ENCODE measurements at regions not wholly inside any gene's neighbourhood (a gene's known extent, or its start where the extent isn't known, plus 50 kb on each side); places are given as distances from the start of the nearest gene placed in this dataset.

DNA sequence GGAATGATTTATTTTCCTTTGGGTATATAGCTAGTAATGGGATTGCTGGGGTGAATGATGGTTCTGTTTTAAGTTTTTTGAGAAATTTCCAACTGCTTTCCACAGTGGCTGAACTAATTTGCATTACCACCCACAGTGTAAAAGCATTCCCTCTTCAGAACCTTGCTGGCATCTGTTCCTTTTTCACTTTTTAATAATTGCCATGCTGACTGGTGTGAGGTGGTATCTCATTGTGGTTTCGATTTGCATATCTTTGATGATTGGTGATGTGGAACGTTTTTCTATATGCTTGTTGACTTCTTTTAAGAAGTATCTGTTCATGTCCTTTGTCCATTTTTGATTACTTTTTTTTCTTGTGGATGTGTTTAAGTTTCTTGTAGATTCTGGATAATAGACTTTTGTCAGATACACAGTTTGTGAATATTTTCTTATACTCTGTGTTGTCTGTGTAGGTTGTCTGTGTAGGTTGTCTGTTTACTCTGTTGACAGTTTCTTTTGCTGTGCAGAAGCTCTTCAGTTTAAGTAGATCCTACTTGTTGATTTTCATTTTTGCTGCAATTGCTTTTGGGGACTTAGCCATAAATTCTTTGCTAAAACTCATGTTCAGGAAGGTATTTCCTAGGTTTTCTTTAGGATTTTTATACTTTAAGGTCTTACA, 291.8 kb upstream of the DDI1 start:
- H3K27ac Mint-ChIP-seq = no peak overlapping the region
- no peak overlapping the region for H3K4me3 Mint-ChIP-seq
- H3K4me1 Mint-ChIP-seq (ENCODE audit: low read depth) = peaks cover 2% of the 10 kb centered on the region
- ATAC-seq (no peak), DNase-seq (no peak)
- no peaks in the 10 kb centered on the region for H3K9me3 Mint-ChIP-seq (ENCODE audit: insufficient read depth)
- H3K36me3 Mint-ChIP-seq (ENCODE audit: low read depth) = no peaks in the 10 kb centered on the region
- CTCF ChIA-PET = no interaction called here
- POLR2A ChIA-PET = no interaction called here
- no peaks in the 10 kb centered on the region for H3K27me3 Mint-ChIP-seq (ENCODE audit: low read depth)

DNA sequence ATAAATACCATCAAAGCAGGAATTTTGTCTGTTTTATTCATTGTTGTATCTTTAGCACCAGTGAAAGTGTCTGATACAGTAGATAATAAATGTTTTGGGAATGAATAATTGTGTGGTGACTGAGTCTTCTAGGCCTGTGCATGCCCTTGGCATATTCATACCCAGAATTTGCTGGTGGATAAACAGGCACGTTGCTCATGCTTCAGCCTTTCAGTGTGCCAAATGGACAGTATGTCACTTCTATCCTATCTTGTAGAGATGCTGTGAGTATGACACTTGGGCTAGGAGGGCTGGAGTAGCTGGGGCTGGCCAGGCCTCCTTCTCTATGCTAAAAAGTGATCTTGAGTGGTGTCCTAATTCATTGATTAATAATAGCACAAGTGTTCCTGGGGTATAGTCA, 287.3 kb upstream of the DDI1 start:
- Mint-ChIP-seq H3K27me3 (ENCODE audit: low read depth) (no peaks in the 10 kb centered on the region), H3K9me3 (ENCODE audit: insufficient read depth) (no peaks in the 10 kb centered on the region), H3K4me1 (ENCODE audit: low read depth) (no peaks in the 10 kb centered on the region), H3K27ac (no peak overlapping the region), H3K36me3 (ENCODE audit: low read depth) (no peaks in the 10 kb centered on the region), H3K4me3 (no peak overlapping the region)
- DNase-seq (no peak), ATAC-seq (no peak)
- CTCF ChIA-PET = no interaction called here
- POLR2A ChIA-PET = no interaction called here

DNA sequence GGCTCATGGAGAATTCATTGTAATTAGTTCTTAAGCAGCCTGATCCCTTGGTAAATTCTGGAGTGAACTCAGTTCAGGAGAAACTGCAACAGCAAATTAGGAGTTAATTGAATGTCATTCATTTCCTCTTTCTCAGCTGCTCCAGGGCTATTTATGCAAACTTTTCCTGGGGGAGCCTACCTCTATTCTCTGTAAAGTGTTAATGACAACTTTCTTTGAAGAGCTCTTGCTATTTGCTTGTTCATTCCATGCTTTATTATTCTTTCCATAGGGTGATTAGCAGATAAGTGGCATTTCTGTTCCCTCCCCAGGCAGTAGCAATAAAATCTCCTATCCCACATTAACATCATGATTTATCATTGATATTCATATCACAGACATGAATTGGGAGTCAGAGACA, 267.6 kb upstream of the DDI1 start:
- Mint-ChIP-seq H3K27me3 (ENCODE audit: low read depth) (no peaks in the 10 kb centered on the region), H3K36me3 (ENCODE audit: low read depth) (no peaks in the 10 kb centered on the region)
- no peak for ATAC-seq

DNA sequence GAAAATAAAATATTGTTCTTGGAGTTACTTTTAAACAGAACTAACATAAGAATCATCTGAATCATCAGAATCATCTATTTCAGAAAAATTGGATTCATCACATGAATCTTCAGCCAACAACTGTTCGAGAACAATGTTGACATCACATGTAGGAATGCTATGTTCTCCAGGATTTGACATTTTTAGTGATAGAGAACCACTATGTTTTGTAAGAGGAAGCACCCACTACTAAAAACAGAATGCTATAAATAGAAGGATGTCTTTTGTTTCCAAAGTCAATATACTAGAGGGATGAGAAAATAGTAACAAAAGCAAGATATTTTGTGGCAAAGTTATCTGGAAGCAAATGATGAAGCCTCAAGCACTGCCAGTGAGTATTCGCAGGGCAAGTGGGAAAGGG, 263.4 kb upstream of the DDI1 start:
- DNase-seq (no peak), ATAC-seq (no peak)
- Mint-ChIP-seq H3K27me3 (ENCODE audit: low read depth) (no peaks in the 10 kb centered on the region), H3K4me1 (ENCODE audit: low read depth) (no peaks in the 10 kb centered on the region), H3K4me3 (no peak overlapping the region), H3K27ac (no peak overlapping the region), H3K36me3 (ENCODE audit: low read depth) (no peaks in the 10 kb centered on the region), H3K9me3 (ENCODE audit: insufficient read depth) (no peaks in the 10 kb centered on the region)
- CTCF ChIA-PET = no interaction called here
- POLR2A ChIA-PET = no interaction called here

More for the DNA sequence above, 267.6 kb upstream of the DDI1 start:
- no peaks in the 10 kb centered on the region for H3K9me3 Mint-ChIP-seq (ENCODE audit: insufficient read depth)
- no peak for DNase-seq
- H3K4me1 Mint-ChIP-seq (ENCODE audit: low read depth) = no peaks in the 10 kb centered on the region
- no peak overlapping the region for H3K27ac Mint-ChIP-seq
- ChIA-PET POLR2A (no interaction called here), CTCF (no interaction called here)
- H3K4me3 Mint-ChIP-seq = no peak overlapping the region

DNA sequence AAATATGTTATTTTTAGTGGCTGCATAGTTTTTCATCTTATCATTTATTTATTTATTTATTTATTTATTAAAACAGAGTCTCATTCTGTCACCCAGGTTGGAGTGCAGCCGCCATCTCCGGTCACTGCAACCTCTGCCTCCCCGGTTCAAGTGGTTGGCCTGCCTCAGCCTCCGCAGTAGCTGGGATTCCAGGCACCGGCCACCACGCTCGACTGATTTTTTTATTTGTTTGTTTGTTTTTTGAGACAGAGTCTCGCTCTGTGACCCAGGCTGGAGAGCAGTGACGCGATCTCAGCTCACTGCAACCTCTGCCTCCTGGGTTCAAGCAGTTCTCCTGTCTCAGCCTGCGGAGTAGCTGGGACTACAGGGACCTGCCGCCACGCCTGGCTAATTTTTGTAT, 262.9 kb upstream of the DDI1 start:
- POLR2A ChIA-PET = no interaction called here
- CTCF ChIA-PET = no interaction called here
- no peaks in the 10 kb centered on the region for H3K4me1 Mint-ChIP-seq (ENCODE audit: low read depth)
- H3K27ac Mint-ChIP-seq = no peak overlapping the region
- ATAC-seq = no peak
- H3K36me3 Mint-ChIP-seq (ENCODE audit: low read depth) = no peaks in the 10 kb centered on the region
- no peaks in the 10 kb centered on the region for H3K9me3 Mint-ChIP-seq (ENCODE audit: insufficient read depth)
- no peak for DNase-seq
- H3K4me3 Mint-ChIP-seq = no peak overlapping the region
- H3K27me3 Mint-ChIP-seq (ENCODE audit: low read depth) = no peaks in the 10 kb centered on the region

DNA sequence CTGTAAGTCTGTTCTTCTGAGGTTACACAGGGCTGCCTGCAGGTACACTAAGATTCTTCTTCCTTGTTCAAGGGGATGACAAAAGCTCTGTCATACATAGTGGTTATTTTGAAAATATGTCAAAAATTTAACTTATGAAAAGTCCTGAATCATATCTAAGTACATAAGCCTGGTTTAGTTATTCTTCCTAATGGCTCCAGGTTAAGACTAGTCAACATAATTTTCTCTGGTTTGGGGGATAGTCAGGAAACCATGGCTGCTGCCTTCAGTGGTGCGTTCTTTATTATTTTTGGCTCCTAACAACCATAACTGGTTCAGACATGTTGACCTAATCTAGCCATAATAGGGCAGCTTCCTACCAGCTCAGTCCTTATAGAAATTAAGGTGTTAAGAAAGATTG, 257.4 kb upstream of the DDI1 start:
- H3K4me3 Mint-ChIP-seq = no peak overlapping the region
- POLR2A ChIA-PET = no interaction called here
- H3K36me3 Mint-ChIP-seq (ENCODE audit: low read depth) = no peaks in the 10 kb centered on the region
- no peak overlapping the region for H3K27ac Mint-ChIP-seq
- ATAC-seq = no peak
- CTCF ChIA-PET = no interaction called here
- no peak for DNase-seq
- H3K27me3 Mint-ChIP-seq (ENCODE audit: low read depth) = no peaks in the 10 kb centered on the region
- H3K9me3 Mint-ChIP-seq (ENCODE audit: insufficient read depth) = no peaks in the 10 kb centered on the region
- H3K4me1 Mint-ChIP-seq (ENCODE audit: low read depth) = no peaks in the 10 kb centered on the region

DNA sequence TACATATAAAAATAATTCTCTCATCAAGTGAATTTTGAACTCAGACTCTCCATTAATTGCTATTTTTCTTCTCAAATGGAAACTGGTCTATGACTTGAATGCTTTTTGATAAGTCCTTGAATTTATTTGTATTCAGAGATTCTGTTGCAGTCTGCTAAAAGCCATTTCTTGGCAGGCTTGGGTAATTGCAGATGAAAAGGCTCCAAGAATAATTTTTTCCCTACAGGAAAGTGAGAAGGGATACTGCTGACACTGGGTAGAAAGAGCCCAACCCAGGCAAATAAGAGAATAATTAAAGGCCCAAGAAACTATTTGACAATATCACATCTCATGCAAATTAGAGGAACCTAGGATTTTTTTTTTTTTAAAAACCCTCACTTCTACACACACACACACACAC, 246.5 kb upstream of the DDI1 start:
- H3K36me3 Mint-ChIP-seq (ENCODE audit: low read depth) = no peaks in the 10 kb centered on the region
- H3K27me3 Mint-ChIP-seq (ENCODE audit: low read depth) = no peaks in the 10 kb centered on the region
- no peak for DNase-seq
- no peaks in the 10 kb centered on the region for H3K9me3 Mint-ChIP-seq (ENCODE audit: insufficient read depth)
- ChIA-PET CTCF (no interaction called here), POLR2A (no interaction called here)
- no peak overlapping the region for H3K27ac Mint-ChIP-seq
- H3K4me1 Mint-ChIP-seq (ENCODE audit: low read depth) = no peaks in the 10 kb centered on the region
- ATAC-seq = no peak
- H3K4me3 Mint-ChIP-seq = no peak overlapping the region

DNA sequence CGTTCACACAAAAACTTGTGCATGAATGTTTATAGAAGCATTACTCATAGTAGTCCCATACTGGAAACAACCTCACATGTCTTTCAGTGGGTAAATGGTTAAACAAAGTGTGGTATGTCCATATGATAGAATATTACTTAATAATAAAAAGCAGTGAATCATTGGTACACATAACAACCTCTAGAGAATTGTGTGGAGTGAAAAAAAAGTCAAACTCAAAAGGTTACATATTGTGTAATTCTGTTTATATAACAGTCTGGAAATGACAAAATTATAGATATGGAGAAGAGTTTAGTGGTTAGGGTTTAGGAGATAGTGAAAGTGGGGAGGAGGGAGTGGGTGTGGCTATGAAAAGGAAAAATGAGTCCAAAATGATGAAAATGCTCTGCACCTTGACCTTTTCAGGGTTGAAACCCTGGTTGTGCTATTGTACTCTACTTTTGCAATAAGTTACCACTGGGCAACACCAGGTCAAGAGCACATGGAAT, 243.4 kb upstream of the DDI1 start:
- H3K27me3 Mint-ChIP-seq (ENCODE audit: low read depth) = no peaks in the 10 kb centered on the region

DNA sequence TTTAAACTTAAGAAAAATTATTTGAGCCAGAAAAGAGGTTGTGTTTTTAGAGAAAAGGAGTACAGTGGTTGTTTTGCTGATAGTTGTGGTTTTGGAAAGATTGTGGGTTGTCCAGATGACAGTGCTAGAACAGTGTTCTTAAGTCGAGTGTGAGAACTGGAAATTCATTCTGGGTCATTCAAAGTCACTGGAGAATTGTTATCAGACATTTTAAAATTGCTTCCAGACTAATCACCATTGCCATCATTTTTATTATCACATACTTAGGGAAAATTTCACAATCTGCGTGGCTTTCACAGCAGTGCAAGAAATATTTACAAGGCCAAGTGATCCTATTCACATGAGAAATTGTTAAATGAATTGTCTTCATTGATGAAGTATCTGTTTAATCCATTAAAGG, 242.2 kb upstream of the DDI1 start:
- ATAC-seq = no peak
- Mint-ChIP-seq H3K9me3 (ENCODE audit: insufficient read depth) (no peaks in the 10 kb centered on the region), H3K36me3 (ENCODE audit: low read depth) (no peaks in the 10 kb centered on the region), H3K27me3 (ENCODE audit: low read depth) (no peaks in the 10 kb centered on the region), H3K4me3 (no peak overlapping the region), H3K4me1 (ENCODE audit: low read depth) (no peaks in the 10 kb centered on the region), H3K27ac (no peak overlapping the region)
- POLR2A ChIA-PET = no interaction called here
- no peak for DNase-seq
- CTCF ChIA-PET = no interaction called here

More for the DNA sequence above, 243.4 kb upstream of the DDI1 start:
- H3K27ac Mint-ChIP-seq = no peak overlapping the region
- ChIA-PET POLR2A (no interaction called here), CTCF (no interaction called here)
- DNase-seq (no peak), ATAC-seq (no peak)
- H3K4me1 Mint-ChIP-seq (ENCODE audit: low read depth) = no peaks in the 10 kb centered on the region
- no peaks in the 10 kb centered on the region for H3K36me3 Mint-ChIP-seq (ENCODE audit: low read depth)
- no peaks in the 10 kb centered on the region for H3K9me3 Mint-ChIP-seq (ENCODE audit: insufficient read depth)
- H3K4me3 Mint-ChIP-seq = no peak overlapping the region

DNA sequence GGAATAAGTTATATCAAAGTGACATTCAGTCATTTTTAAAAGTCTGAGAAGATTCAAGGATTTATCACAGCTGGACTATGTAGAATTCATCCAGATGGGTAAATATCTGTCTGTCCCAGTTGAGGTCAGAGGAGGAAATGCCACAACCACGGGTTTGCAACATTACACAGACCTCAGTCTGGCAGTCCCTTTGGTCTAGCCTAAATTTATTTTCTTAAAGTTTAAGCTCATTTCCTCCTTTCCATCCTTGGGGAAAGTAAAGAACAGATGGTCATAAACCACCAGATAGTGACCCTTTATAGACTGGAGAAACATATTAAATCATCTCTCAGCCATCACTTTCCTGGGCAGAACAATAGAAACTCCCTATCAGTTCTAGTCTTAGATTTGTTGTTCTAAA, 238.4 kb upstream of the DDI1 start:
- Mint-ChIP-seq H3K27me3 (ENCODE audit: low read depth) (no peaks in the 10 kb centered on the region), H3K27ac (no peak overlapping the region), H3K9me3 (ENCODE audit: insufficient read depth) (no peaks in the 10 kb centered on the region), H3K4me1 (ENCODE audit: low read depth) (no peaks in the 10 kb centered on the region), H3K4me3 (no peak overlapping the region), H3K36me3 (ENCODE audit: low read depth) (no peaks in the 10 kb centered on the region)
- DNase-seq = no peak
- ChIA-PET POLR2A (no interaction called here), CTCF (no interaction called here)
- no peak for ATAC-seq

DNA sequence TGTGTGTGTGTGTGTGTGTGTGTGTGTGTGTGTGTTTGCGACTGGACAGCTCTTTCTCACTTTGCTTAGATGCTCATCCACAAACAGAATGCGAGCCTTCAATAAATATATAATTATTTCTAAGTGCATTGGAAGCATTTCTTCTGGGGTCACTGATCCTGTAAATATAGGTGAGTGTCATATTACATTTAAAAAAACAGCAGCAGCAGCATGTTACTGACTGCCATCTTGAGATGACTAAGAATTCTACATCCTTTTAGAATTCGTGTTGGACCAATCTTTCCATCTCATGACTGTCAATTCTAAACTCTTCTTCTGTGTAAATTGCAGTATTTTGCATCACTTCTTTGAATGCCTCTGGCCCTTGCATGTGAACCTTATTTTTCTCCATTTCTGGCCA, 238.0 kb upstream of the DDI1 start:
- Mint-ChIP-seq H3K27ac (no peak overlapping the region), H3K4me3 (no peak overlapping the region), H3K27me3 (ENCODE audit: low read depth) (no peaks in the 10 kb centered on the region), H3K4me1 (ENCODE audit: low read depth) (no peaks in the 10 kb centered on the region), H3K36me3 (ENCODE audit: low read depth) (no peaks in the 10 kb centered on the region), H3K9me3 (ENCODE audit: insufficient read depth) (no peaks in the 10 kb centered on the region)
- CTCF ChIA-PET = no interaction called here
- POLR2A ChIA-PET = no interaction called here
- ATAC-seq (no peak), DNase-seq (no peak)

DNA sequence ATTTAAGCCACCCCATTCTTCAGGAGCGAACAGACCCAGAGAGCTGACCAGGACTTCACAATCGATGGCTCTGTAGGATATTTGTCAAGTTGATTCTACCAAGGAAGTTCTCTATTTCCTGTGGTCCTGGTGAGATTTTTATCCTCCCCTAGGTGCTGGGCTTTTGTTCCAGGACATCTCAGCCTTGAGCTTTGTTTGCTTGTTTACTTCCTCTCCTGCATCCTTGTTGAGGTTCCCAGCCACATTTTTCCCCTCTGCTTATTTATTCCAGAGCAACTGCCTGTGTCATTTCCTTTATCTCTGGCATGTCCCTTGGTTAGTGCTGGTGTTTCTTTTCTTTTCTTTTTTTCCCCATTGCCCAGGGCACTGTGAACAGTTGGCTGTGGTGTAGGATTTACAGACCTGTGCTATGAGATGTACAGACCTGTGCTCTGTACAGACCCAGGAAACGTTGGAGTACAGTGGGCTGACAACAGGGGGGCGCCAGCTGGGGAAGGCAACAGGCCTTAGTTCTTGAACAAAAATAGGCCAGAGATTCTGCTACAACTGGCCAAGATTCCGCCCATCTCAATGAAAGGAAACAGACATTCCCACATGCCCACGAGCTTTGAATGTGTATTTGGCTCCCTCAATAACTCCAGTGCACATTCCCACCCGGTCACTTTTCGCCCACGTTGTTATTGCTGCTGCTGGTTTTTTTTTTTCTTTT, 235.9 kb upstream of the DDI1 start:
- ChIA-PET POLR2A (no interaction called here), CTCF (no interaction called here)

DNA sequence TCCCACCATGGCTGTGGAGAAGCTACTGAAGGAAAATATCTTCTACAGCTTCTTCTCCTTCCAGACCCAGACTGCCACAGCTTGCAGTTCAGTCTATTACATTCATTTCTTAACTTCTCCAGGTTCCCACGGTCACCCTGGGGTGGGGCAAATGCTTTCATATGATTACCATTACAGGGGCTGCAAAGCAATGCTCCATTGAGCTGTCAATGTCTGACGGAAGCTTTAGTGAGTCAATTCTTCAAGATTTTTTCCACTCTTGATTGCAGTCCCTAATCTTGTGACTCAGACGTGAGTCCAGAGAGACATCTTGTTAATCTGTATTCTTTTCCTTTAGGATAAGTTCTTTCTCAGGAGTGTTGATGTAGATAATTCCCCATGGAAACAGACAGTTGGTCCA, 233.4 kb upstream of the DDI1 start:
- Mint-ChIP-seq H3K36me3 (ENCODE audit: low read depth) (no peaks in the 10 kb centered on the region), H3K27ac (no peak overlapping the region), H3K27me3 (ENCODE audit: low read depth) (no peaks in the 10 kb centered on the region), H3K4me1 (ENCODE audit: low read depth) (no peaks in the 10 kb centered on the region), H3K9me3 (ENCODE audit: insufficient read depth) (no peaks in the 10 kb centered on the region), H3K4me3 (no peak overlapping the region)
- no peak for ATAC-seq
- no peak for DNase-seq
- ChIA-PET CTCF (no interaction called here), POLR2A (no interaction called here)

More for the DNA sequence above, 235.9 kb upstream of the DDI1 start:
- DNase-seq = no peak
- Mint-ChIP-seq H3K36me3 (ENCODE audit: low read depth) (no peaks in the 10 kb centered on the region), H3K4me1 (ENCODE audit: low read depth) (no peaks in the 10 kb centered on the region), H3K4me3 (no peak overlapping the region), H3K27ac (no peak overlapping the region), H3K27me3 (ENCODE audit: low read depth) (no peaks in the 10 kb centered on the region), H3K9me3 (ENCODE audit: insufficient read depth) (no peaks in the 10 kb centered on the region)
- ATAC-seq = no peak

Measured in activated CD8-positive, alpha-beta T cell treated with anti-CD3 and anti-CD28 coated beads, Interleukin-2, amount 10 ng/mL, durations not matched to agents 7 days and 5 days (primary cell).